IMR-90 (cell line): ENCODE measurements at regions not wholly inside any gene's neighbourhood (a gene's known extent, or its start where the extent isn't known, plus 50 kb on each side); places are given as distances from the start of the nearest gene placed in this dataset.

Experiments used
- ATAC-seq: fragments of 200-7000 bp; cut with Tn5 transposase; 2 replicates; pipeline ENCODE4 v1.9.1; 2020; ENCODE audit warnings: low read depth, mild to moderate bottlenecking, moderate library complexity
- BruUV-seq: library from RNA; stranded (reverse); fragments of 400-500 nt; replicated peaks from 2 replicates; lab custom pipeline; 2021; lab: Mats Ljungman, UMichigan
- CTCF ChIA-PET: fragments of 300-600 bp; formaldehyde crosslinking; extraction: SDS; loops from one replicate; lab custom pipeline; 2021; ENCODE audit warnings: antibody characterized with exemption; lab: Yijun Ruan, JAX
- POLR2A ChIA-PET: fragments of 300-600 bp; sonication (Branson Sonifier 250); formaldehyde crosslinking; loops from one replicate; lab custom pipeline; 2022; ENCODE audit warnings: antibody characterized with exemption; ENCODE audit not compliant: unreplicated experiment; lab: Charles Lee
- DNase-seq: peaks from one replicate; pipeline ENCODE4 v3.0.0; 2013
- H2AFZ ChIP-seq: replicated peaks from 2 replicates; pipeline ENCODE3; 2013; ENCODE audit warnings: low read length, mild to moderate bottlenecking; ENCODE audit not compliant: poor library complexity
- H2AK5ac ChIP-seq: 2 replicates; pipeline ENCODE4 v1.6.1; 2013; ENCODE audit warnings: low read depth, low read length, inconsistent platforms
- H2AK9ac ChIP-seq: replicated peaks from 2 replicates; pipeline ENCODE3; 2013; ENCODE audit warnings: mild to moderate bottlenecking, low read depth, low read length, moderate library complexity; ENCODE audit not compliant: poor library complexity
- H2BK120ac ChIP-seq: 2 replicates; pipeline ENCODE4 v1.6.1; 2013; ENCODE audit warnings: low read depth, low read length, inconsistent platforms
- H2BK15ac ChIP-seq: 3 replicates; pipeline ENCODE4 v1.6.1; 2013; ENCODE audit warnings: low read depth, low read length, inconsistent platforms
- H2BK20ac ChIP-seq: 2 replicates; pipeline ENCODE4 v1.6.1; 2013; ENCODE audit warnings: low read depth, mild to moderate bottlenecking, inconsistent platforms, low read length, moderate library complexity
- H2BK5ac ChIP-seq: 2 replicates; pipeline ENCODE4 v1.6.1; 2013; ENCODE audit warnings: mild to moderate bottlenecking, low read depth, low read length, inconsistent platforms; ENCODE audit not compliant: poor library complexity, severe bottlenecking
- H3K14ac ChIP-seq: replicated peaks from 2 replicates; pipeline ENCODE4 v1.6.1; 2013; ENCODE audit warnings: low read depth, low read length, inconsistent platforms
- H3K18ac ChIP-seq: 2 replicates; pipeline ENCODE4 v1.6.1; 2013; ENCODE audit warnings: low read depth, low read length, control low read depth
- H3K23ac ChIP-seq: 2 replicates; pipeline ENCODE4 v1.6.1; 2013; ENCODE audit warnings: low read depth, low read length, inconsistent platforms
- H3K27ac ChIP-seq: 2 replicates; pipeline ENCODE4 v1.5.1; 2013; ENCODE audit warnings: mild to moderate bottlenecking, control low read depth, low read length; ENCODE audit not compliant: insufficient read depth
- H3K27me3 ChIP-seq: 2 replicates; pipeline ENCODE4 v1.6.1; 2013; ENCODE audit warnings: low read length; ENCODE audit not compliant: control insufficient read depth, insufficient read depth
- H3K36me3 ChIP-seq: 2 replicates; pipeline ENCODE4 v1.6.1; 2013; ENCODE audit warnings: low read length, mixed read lengths; ENCODE audit not compliant: control insufficient read depth, insufficient read depth
- H3K4ac ChIP-seq: 2 replicates; pipeline ENCODE4 v1.6.1; 2013; ENCODE audit warnings: low read depth, low read length, inconsistent platforms
- H3K4me1 ChIP-seq: 2 replicates; pipeline ENCODE4 v1.6.1; 2013; ENCODE audit warnings: low read length, mixed read lengths; ENCODE audit not compliant: control insufficient read depth, insufficient read depth
- H3K4me2 ChIP-seq: 2 replicates; pipeline ENCODE4 v1.6.1; 2013; ENCODE audit warnings: low read depth, mild to moderate bottlenecking, control low read depth, low read length, moderate library complexity
- H3K4me3 ChIP-seq: 2 replicates; pipeline ENCODE4 v1.5.1; 2013; ENCODE audit warnings: low read depth, mild to moderate bottlenecking, control low read depth, low read length, moderate library complexity; ENCODE audit not compliant: insufficient read depth
- H3K56ac ChIP-seq: 2 replicates; pipeline ENCODE4 v1.6.1; 2013; ENCODE audit warnings: low read length, inconsistent platforms; ENCODE audit not compliant: insufficient read depth; ENCODE audit errors: extremely low read depth
- H3K79me1 ChIP-seq, 2 experiments: 2 replicates each; pipeline ENCODE4 v1.6.1; 2013; ENCODE audit warnings: low read length in 2 of 2, inconsistent platforms in 1 of 2, low read depth in 1 of 2
- H3K9ac ChIP-seq: 2 replicates; pipeline ENCODE4 v1.6.1; 2013; ENCODE audit warnings: low read depth, low read length, control low read depth
- H3K9me1 ChIP-seq: 2 replicates; pipeline ENCODE4 v1.6.1; 2013; ENCODE audit warnings: low read length, inconsistent platforms; ENCODE audit not compliant: insufficient read depth
- H3K9me3 ChIP-seq: 2 replicates; pipeline ENCODE4 v1.6.1; 2013; ENCODE audit warnings: low read length; ENCODE audit not compliant: control insufficient read depth, insufficient read depth
- H4K20me1 ChIP-seq: 2 replicates; pipeline ENCODE4 v1.6.1; 2013; ENCODE audit warnings: low read length, inconsistent platforms; ENCODE audit not compliant: insufficient read depth
- H4K5ac ChIP-seq: 2 replicates; pipeline ENCODE4 v1.6.1; 2013; ENCODE audit warnings: mild to moderate bottlenecking, low read depth, low read length, control low read depth
- H4K8ac ChIP-seq, 2 experiments: 2 replicates each; pipeline ENCODE4 v1.6.1; 2013; ENCODE audit warnings: low read depth in 2 of 2, low read length in 2 of 2, control low read depth in 1 of 2, inconsistent platforms in 1 of 2
- H4K91ac ChIP-seq: 2 replicates; pipeline ENCODE4 v1.6.1; 2013; ENCODE audit warnings: low read depth, low read length, inconsistent platforms; ENCODE audit not compliant: insufficient read depth
- CEBPB ChIP-seq: IDR thresholded peaks from 2 replicates; pipeline ENCODE4 v1.6.1; 2012; ENCODE audit warnings: low read depth, low read length, improper control_type of control experiment
- MAFK ChIP-seq: IDR thresholded peaks from 2 replicates; pipeline ENCODE4 v1.6.1; 2012; ENCODE audit warnings: low read depth, low read length, improper control_type of control experiment
- RFX5 ChIP-seq: IDR thresholded peaks from 2 replicates; pipeline ENCODE4 v1.8.0; 2012; ENCODE audit warnings: low read depth, mild to moderate bottlenecking, low read length, moderate library complexity
- WGBS, 2 experiments: methylation state at CpG; one replicate each; pipeline versions ENCODE4 v1.1.5 to v1.1.7; 2013; ENCODE audit warnings: missing lambda C conversion rate in 2 of 2; ENCODE audit not compliant: insufficient read length in 1 of 2; ENCODE audit errors: extremely low coverage in 2 of 2; 5-methylcytosine and 5-hydroxymethylcytosine counted together
- dilution Hi-C: fragments of 300-500 bp; cut with HindIII; formaldehyde crosslinking; loops from one replicate; pipeline ENCODE4 v1.14.3; 2018; ENCODE audit warnings: low sequenced_read_pairs; ENCODE audit not compliant: unreplicated experiment
- in situ Hi-C: fragments of 300-500 bp; cut with MboI; formaldehyde crosslinking; loops from 3 replicates; pipeline ENCODE4 v1.14.3; 2019; ENCODE audit warnings: low sequenced_read_pairs, inconsistent platforms, mixed read lengths
- intact Hi-C: fragments of 100-400 bp; cut with micrococcal nuclease; formaldehyde crosslinking; loops from 2 replicates; pipeline ENCODE4 v1.10.0; 2022
- TF ChIP-seq, protein P1 (sequence below): fragments of 150-350 bp; IDR thresholded peaks from 2 replicates; pipeline ENCODE4 v1.6.1; 2017; ENCODE audit warnings: mild to moderate bottlenecking, antibody characterized with exemption, low read length, low read depth

GRCh38 chr15:62785881-62786828, 256.4 kb upstream of the TPM1 start:
- H2AFZ ChIP-seq = no peak overlapping the region
- 0 out of 3 replicates have a peak overlapping the region, but pooled peaks have one; percentile 2 for H2BK15ac ChIP-seq
- ATAC-seq (no peak), DNase-seq (no peak)
- 0 out of 2 replicates have a peak overlapping the region, but pooled peaks have one; percentile 62 for H3K23ac ChIP-seq
- H3K14ac ChIP-seq = peak overlapping the region; percentile 78
- no peak overlapping the region for H3K4me3 ChIP-seq
- peak overlapping the region in 1 of 2 experiments; percentile 1; a peak in 1 of 4 replicates for H4K8ac ChIP-seq
- POLR2A ChIA-PET = interaction anchor here (1.1 to 1.3 kb wide), 2 partner anchors 256 to 262 kb away, joined by 3 to 5 read pairs; no protein-coding TSS in a partner anchor
- CTCF ChIA-PET = interaction anchor here (0.6 kb wide), 2 partner anchors 304 to 1359 kb away, joined by 3 to 4 read pairs; no protein-coding TSS in a partner anchor
- H3K27ac ChIP-seq = no peak overlapping the region
- dilution Hi-C loops = no loop called here
- no peak overlapping the region for H2BK5ac ChIP-seq
- no peak overlapping the region for H4K5ac ChIP-seq
- no peak overlapping the region; the same call in 1 of the 2 replicates for H3K18ac ChIP-seq
- no peak overlapping the region for H2AK9ac ChIP-seq
- no peak overlapping the region for H3K9ac ChIP-seq
- no peak overlapping the region for H3K56ac ChIP-seq
- WGBS, 2 experiments = no CpG with 5 or more reads among the region's 10 CpGs
- H3K36me3 ChIP-seq = peaks cover 1% of the 10 kb centered on the region
- intact Hi-C loops = loop anchor here (10.0 kb wide), 1 partner anchor 109 kb away; no protein-coding TSS in a partner anchor
- no peak overlapping the region; the same call in 1 of the 2 replicates for H4K91ac ChIP-seq
- no peak overlapping the region for H2BK20ac ChIP-seq
- peaks cover 9% of the 10 kb centered on the region for H3K9me1 ChIP-seq
- no peaks in the 10 kb centered on the region for H4K20me1 ChIP-seq
- no TSS peak for BruUV-seq
- H2AK5ac ChIP-seq = peak overlapping the region; percentile 17; the same call in 1 of the 2 replicates
- H3K27me3 ChIP-seq = no peaks in the 10 kb centered on the region
- 0 out of 2 replicates have a peak, but pooled peaks have one; percentile 14 for TF ChIP-seq CEBPB
- TF ChIP-seq, protein P1, sequence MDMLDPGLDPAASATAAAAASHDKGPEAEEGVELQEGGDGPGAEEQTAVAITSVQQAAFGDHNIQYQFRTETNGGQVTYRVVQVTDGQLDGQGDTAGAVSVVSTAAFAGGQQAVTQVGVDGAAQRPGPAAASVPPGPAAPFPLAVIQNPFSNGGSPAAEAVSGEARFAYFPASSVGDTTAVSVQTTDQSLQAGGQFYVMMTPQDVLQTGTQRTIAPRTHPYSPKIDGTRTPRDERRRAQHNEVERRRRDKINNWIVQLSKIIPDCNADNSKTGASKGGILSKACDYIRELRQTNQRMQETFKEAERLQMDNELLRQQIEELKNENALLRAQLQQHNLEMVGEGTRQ = no peak
- TF ChIP-seq MAFK = peak; percentile 92
- TF ChIP-seq RFX5 = no peak
- H3K4me1 ChIP-seq = peaks cover 18% of the 10 kb centered on the region
- no peak overlapping the region for H3K4me2 ChIP-seq
- peak overlapping the region; percentile 35; the same call in 1 of the 2 replicates for H2BK120ac ChIP-seq
- no peaks in the 10 kb centered on the region for H3K9me3 ChIP-seq
- H3K79me1 ChIP-seq = peaks cover 0 to 14% of the 10 kb centered on the region in 2 experiments; a peak in 2 of 4 replicates
- in situ Hi-C loops = no loop called here
- H3K4ac ChIP-seq = peak overlapping the region; percentile 40; the same call in 1 of the 2 replicates
